ENCODE measurements at regions not wholly inside any gene's neighbourhood (a gene's known extent, or its start where the extent isn't known, plus 50 kb on each side); places are given as distances from the start of the nearest gene placed in this dataset.

DNA sequence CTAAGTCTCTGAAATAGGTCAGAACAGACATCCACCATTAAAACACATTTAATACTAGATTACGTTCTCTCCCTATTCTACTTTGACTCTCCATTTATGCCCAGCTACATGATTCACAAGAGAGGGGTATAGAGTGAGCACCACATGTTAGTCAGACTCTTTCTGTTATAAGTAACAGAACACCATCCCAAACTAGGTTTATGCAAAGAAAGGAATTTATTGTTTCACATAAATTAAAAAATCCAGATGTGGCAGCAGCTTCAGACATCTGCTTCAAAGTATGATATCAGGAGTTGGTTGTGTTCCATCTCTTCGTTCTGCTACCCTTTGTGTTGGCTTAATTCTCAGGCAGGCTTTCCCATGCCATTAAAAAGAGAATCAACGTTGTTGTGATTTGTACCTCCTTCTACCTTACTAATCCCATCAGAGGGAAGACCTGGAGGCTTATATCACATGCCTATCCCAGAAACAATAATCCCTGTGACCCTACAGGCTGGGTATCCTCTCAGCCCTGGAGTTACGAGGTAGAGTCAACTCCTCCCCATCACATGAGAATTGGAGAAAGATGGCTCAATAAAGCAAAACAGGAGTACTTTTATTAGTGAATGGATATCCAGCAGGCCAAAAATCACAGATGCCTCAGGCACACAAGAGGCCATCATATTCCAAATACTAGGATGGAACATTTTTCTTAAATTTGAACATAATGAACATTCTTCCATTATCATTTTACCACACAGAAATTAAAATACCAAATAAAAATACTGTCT lies 163.2 kb downstream of the SLC7A11 start:
- no peaks in the 10 kb centered on the region for H3K36me3 ChIP-seq (ENCODE audit: control insufficient read depth in 2 of 3, insufficient read depth in 3 of 3, low read length in 3 of 3)
- H3K4me1 ChIP-seq (ENCODE audit: control insufficient read depth in 2 of 3, insufficient read depth in 2 of 3, low read depth in 1 of 3, low read length in 3 of 3): no peaks in the 10 kb centered on the region
- intact Hi-C loops (cut with DNase I): no loop called here
- no peak overlapping the region for H3K4me3 ChIP-seq (ENCODE audit: low read length in 3 of 3)
- FAIRE-seq (no peak), DNase-seq (no peak)
- TF ChIP-seq, protein P1, sequence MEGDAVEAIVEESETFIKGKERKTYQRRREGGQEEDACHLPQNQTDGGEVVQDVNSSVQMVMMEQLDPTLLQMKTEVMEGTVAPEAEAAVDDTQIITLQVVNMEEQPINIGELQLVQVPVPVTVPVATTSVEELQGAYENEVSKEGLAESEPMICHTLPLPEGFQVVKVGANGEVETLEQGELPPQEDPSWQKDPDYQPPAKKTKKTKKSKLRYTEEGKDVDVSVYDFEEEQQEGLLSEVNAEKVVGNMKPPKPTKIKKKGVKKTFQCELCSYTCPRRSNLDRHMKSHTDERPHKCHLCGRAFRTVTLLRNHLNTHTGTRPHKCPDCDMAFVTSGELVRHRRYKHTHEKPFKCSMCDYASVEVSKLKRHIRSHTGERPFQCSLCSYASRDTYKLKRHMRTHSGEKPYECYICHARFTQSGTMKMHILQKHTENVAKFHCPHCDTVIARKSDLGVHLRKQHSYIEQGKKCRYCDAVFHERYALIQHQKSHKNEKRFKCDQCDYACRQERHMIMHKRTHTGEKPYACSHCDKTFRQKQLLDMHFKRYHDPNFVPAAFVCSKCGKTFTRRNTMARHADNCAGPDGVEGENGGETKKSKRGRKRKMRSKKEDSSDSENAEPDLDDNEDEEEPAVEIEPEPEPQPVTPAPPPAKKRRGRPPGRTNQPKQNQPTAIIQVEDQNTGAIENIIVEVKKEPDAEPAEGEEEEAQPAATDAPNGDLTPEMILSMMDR (IDR thresholded peaks at IDR 0.05; ENCODE audit: borderline replicate concordance, extremely low read depth, insufficient read depth): no peak
- no peak overlapping the region for H3K9ac ChIP-seq (ENCODE audit: low read length in 3 of 3)
- no peaks in the 10 kb centered on the region for H3K9me3 ChIP-seq (ENCODE audit: control insufficient read depth in 2 of 3, insufficient read depth in 1 of 3, low read length in 3 of 3)
- no peaks in the 10 kb centered on the region for H3K27me3 ChIP-seq (ENCODE audit: control insufficient read depth, insufficient read depth, low read length)
- H3K27ac ChIP-seq (ENCODE audit: low read depth in 2 of 2, low read length in 2 of 2): no peak overlapping the region

DNA sequence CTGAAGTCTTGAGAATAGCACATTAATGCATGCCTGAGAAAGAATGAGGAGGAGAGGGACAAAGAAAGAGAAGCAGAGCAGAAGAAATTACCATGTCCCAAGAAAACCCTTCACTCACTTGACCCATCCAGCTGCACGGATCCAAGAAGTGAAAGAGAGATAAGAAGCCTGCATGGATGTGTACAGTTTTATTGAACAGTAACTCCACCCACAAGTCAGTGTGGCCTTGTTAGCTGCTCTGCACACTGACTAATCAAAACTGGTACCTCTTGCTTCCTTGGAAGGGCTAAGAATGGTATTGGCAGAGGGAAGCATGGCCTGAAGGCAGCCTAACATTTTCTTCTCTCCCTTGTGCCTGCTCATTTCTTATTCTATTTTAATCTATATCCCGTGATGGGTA lies 163.9 kb downstream of the SLC7A11 start:
- H3K9ac ChIP-seq (ENCODE audit: low read length in 3 of 3): no peak overlapping the region
- no peak for DNase-seq
- no peaks in the 10 kb centered on the region for H3K9me3 ChIP-seq (ENCODE audit: control insufficient read depth in 2 of 3, insufficient read depth in 1 of 3, low read length in 3 of 3)
- no peak overlapping the region for H3K27ac ChIP-seq (ENCODE audit: low read depth in 2 of 2, low read length in 2 of 2)
- no peak overlapping the region for H3K4me3 ChIP-seq (ENCODE audit: low read length in 3 of 3)
- TF ChIP-seq, protein P1 (IDR thresholded peaks at IDR 0.05; ENCODE audit: borderline replicate concordance, extremely low read depth, insufficient read depth): no peak
- no peaks in the 10 kb centered on the region for H3K36me3 ChIP-seq (ENCODE audit: control insufficient read depth in 2 of 3, insufficient read depth in 3 of 3, low read length in 3 of 3)
- no peaks in the 10 kb centered on the region for H3K4me1 ChIP-seq (ENCODE audit: control insufficient read depth in 2 of 3, insufficient read depth in 2 of 3, low read depth in 1 of 3, low read length in 3 of 3)
- FAIRE-seq: no peak
- intact Hi-C loops (cut with DNase I): no loop called here
- no peaks in the 10 kb centered on the region for H3K27me3 ChIP-seq (ENCODE audit: control insufficient read depth, insufficient read depth, low read length)

DNA sequence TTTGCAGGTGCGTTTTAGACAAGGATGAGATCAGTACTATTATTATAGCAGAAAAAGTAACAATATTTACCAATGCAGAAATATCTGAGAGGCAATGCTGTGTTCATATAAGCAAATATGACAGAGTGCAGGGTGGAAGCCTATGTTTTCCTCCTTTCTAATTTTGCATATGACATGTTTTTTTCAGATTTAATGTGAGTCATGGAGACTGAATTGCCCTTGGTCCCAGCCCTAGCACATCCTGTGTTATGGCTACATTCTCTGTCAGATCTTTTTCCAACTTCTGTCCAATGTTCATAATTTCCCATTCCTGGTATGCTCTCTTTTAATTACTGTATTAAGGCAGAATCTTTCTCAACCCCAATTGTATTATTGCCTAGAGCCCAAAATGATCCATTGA lies 165.6 kb downstream of the SLC7A11 start:
- TF ChIP-seq, protein P1 (IDR thresholded peaks at IDR 0.05; ENCODE audit: borderline replicate concordance, extremely low read depth, insufficient read depth): no peak
- H3K9ac ChIP-seq (ENCODE audit: low read length in 3 of 3): no peak overlapping the region
- no peak overlapping the region for H3K27ac ChIP-seq (ENCODE audit: low read depth in 2 of 2, low read length in 2 of 2)
- H3K9me3 ChIP-seq (ENCODE audit: control insufficient read depth in 2 of 3, insufficient read depth in 1 of 3, low read length in 3 of 3): no peaks in the 10 kb centered on the region
- no peaks in the 10 kb centered on the region for H3K27me3 ChIP-seq (ENCODE audit: control insufficient read depth, insufficient read depth, low read length)
- H3K4me3 ChIP-seq (ENCODE audit: low read length in 3 of 3): no peak overlapping the region
- DNase-seq (no peak), FAIRE-seq (no peak)
- no peaks in the 10 kb centered on the region for H3K36me3 ChIP-seq (ENCODE audit: control insufficient read depth in 2 of 3, insufficient read depth in 3 of 3, low read length in 3 of 3)
- no peaks in the 10 kb centered on the region for H3K4me1 ChIP-seq (ENCODE audit: control insufficient read depth in 2 of 3, insufficient read depth in 2 of 3, low read depth in 1 of 3, low read length in 3 of 3)
- intact Hi-C loops (cut with DNase I): no loop called here

DNA sequence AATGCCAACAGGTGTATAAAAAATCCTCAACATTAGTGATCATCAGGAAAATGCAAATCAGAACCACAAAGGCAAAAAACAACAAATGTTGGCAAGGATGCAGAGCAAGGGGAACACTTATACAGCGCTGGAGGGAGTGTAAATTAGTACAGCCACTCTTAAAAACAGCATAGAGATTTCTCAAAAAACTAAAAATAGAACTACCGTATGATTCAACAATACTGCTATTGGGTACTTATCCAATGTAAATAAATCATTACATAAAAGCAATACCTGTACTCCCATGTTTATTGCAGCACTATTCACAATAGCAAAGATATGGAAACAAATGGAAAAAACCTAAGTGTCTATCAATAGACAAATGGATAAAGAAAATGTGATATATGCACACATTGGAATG lies 171.3 kb downstream of the SLC7A11 start:
- no peak for FAIRE-seq
- H3K9me3 ChIP-seq (ENCODE audit: control insufficient read depth in 2 of 3, insufficient read depth in 1 of 3, low read length in 3 of 3): no peaks in the 10 kb centered on the region
- H3K27me3 ChIP-seq (ENCODE audit: control insufficient read depth, insufficient read depth, low read length): no peaks in the 10 kb centered on the region
- no peaks in the 10 kb centered on the region for H3K36me3 ChIP-seq (ENCODE audit: control insufficient read depth in 2 of 3, insufficient read depth in 3 of 3, low read length in 3 of 3)
- TF ChIP-seq, protein P1 (IDR thresholded peaks at IDR 0.05; ENCODE audit: borderline replicate concordance, extremely low read depth, insufficient read depth): no peak
- no peaks in the 10 kb centered on the region for H3K4me1 ChIP-seq (ENCODE audit: control insufficient read depth in 2 of 3, insufficient read depth in 2 of 3, low read depth in 1 of 3, low read length in 3 of 3)
- no peak overlapping the region for H3K27ac ChIP-seq (ENCODE audit: low read depth in 2 of 2, low read length in 2 of 2)
- DNase-seq: no peak
- H3K4me3 ChIP-seq (ENCODE audit: low read length in 3 of 3): no peak overlapping the region
- H3K9ac ChIP-seq (ENCODE audit: low read length in 3 of 3): no peak overlapping the region
- intact Hi-C loops (cut with DNase I): no loop called here

Data from kidney (tissue), 13 donors.